GM21528 (cell line): ENCODE measurements at regions not wholly inside any gene's neighbourhood (a gene's known extent, or its start where the extent isn't known, plus 50 kb on each side); places are given as distances from the start of the nearest gene placed in this dataset.
"Not testable (repeated sequence)": the region's sequence is repeated elsewhere in the genome, so short reads cannot be mapped to it uniquely, and the experiment has no call there.

ENCODE experiments used
- ATAC-seq: cut with Tn5 transposase; IDR thresholded peaks from one replicate; pipeline ENCODE4 v1.9.1; 2021; ENCODE audit warnings: mild to moderate bottlenecking, moderate library complexity; ENCODE audit not compliant: unreplicated experiment, low FRiP score

GRCh38 chr1:95655321-95656020 is 421.5 kb downstream of the RWDD3 start:
- no peak for ATAC-seq

DNA sequence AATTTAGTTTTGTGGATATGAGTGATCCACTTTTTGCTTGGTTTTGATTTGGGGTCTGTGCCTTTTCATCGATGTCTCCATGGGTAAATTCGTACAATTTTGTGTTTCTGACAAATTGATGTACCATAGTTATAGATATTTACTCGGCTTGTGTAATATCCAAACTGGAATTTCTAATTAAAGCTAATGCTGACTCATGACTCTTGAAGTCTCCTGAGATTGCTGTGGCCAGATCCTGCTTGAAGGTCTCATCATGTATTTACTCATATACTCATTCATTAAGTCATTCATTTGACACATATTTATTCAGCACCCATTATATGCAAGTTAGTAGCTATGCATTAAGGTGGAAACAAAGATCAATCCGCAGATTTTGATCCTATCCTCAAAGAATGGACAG is 423.2 kb downstream of the RWDD3 start:
- no peak for ATAC-seq

GRCh38 chr1:95659166-95659565 is 425.2 kb downstream of the RWDD3 start:
- no peak for ATAC-seq

- no peak for ATAC-seq
Observed at GRCh38 chr1:95659588-95659987, 425.6 kb downstream of the RWDD3 start.

GRCh38 chr1:95660736-95661135 is 426.7 kb downstream of the RWDD3 start:
- ATAC-seq = no peak

GRCh38 chr1:95663530-95663929 is 429.5 kb downstream of the RWDD3 start:
- ATAC-seq = not testable (repeated sequence)

DNA sequence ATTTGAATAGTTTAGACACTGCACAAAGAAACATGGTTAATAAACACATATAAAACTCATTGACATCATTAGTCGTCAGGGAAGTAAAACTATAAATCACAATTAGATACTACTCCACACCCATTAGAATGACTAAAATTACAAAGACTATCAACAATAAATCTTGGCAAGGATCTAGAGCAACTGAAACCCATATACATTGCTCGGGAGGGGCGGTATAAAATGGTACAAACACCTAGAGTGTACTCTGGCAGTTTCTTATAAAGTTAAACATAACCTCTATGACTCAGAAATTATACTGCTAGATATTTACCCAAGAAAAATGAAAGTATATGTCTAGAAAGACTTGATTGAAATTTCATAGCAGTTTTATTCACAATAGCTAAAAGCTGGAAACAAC is 434.2 kb downstream of the RWDD3 start:
- ATAC-seq = no peak

- ATAC-seq = not testable (repeated sequence)
Observed at GRCh38 chr1:95669638-95670037, 435.6 kb downstream of the RWDD3 start.

- ATAC-seq = no peak
Observed at GRCh38 chr1:95671098-95671497, 437.1 kb downstream of the RWDD3 start.

DNA sequence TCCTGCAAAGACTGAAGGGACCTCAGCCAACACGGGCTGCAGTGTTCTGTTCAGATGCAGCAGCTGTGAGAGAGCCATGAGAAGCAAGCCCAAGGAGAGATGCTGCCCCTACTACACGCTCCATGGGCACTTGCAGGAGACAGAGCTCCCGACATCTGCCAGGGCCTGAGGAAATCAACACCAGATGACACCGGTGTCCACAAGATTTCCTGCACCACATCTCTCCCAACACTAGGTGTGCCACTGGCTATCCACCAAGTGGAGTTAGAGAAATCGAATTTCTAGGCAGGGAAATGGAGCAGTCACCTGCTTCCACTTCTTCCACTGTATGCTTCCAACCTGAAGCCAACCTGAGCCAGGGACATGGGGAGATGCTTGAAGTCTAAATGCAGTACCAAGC is 445.3 kb downstream of the RWDD3 start:
- no peak for ATAC-seq

GRCh38 chr1:95685081-95685480 is 451.1 kb downstream of the RWDD3 start:
- ATAC-seq = no peak

- no peak for ATAC-seq
Observed at GRCh38 chr1:95686217-95686616, 452.2 kb downstream of the RWDD3 start.

- ATAC-seq = no peak
Observed at GRCh38 chr1:95699149-95699953, 465.3 kb downstream of the RWDD3 start.

GRCh38 chr1:95701450-95702173 is 467.6 kb downstream of the RWDD3 start:
- no peak for ATAC-seq

DNA sequence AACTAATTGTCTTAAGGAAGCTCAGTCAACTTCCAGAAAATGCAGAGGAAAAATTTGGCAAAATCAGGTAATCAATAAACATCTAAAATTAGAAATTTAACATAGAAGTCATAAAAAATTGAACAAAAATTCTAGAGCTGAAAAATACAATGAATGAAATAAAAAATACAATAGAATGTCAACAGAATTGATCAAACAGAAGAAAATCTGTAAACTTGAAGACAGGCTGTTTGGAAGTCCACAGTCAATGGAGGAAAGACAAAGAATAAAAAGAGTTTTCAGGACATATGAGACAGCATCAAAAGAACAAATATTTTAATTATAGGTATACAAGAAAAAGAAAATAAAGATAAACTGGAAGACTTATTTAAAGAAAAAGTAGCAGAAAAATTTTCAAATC is 469.0 kb downstream of the RWDD3 start:
- ATAC-seq = no peak

- no peak for ATAC-seq
Observed at GRCh38 chr1:95716097-95716496, 482.1 kb downstream of the RWDD3 start.

GRCh38 chr1:95716550-95716949 is 482.5 kb downstream of the RWDD3 start:
- no peak for ATAC-seq

- ATAC-seq = no peak
Observed at GRCh38 chr1:95723346-95723745, 489.3 kb downstream of the RWDD3 start.

- ATAC-seq = no peak
Observed at GRCh38 chr1:95728841-95729240, 494.8 kb downstream of the RWDD3 start.

- no peak for ATAC-seq
Observed at GRCh38 chr1:95730986-95731385, 497.0 kb downstream of the RWDD3 start.

DNA sequence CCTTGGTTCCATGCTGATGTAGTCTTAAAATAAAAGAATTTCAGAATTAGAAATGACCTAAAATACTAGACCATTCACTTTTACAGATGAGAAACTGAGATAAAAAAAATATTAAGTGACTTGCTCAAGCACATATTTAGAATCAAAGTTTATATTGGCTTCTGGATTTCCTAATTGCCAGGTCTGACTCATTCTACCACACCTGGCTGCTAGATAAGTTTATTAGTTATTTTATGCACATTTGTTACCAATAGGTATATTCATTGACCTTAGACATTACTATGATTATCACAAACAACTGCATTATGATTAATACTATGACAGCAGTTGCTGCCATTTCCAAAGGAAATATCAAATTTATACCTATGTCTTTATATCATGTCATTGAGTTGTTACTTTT is 497.5 kb downstream of the RWDD3 start:
- no peak for ATAC-seq
